ENCODE measurements at regions not wholly inside any gene's neighbourhood (a gene's known extent, or its start where the extent isn't known, plus 50 kb on each side); places are given as distances from the start of the nearest gene placed in this dataset.

DNA sequence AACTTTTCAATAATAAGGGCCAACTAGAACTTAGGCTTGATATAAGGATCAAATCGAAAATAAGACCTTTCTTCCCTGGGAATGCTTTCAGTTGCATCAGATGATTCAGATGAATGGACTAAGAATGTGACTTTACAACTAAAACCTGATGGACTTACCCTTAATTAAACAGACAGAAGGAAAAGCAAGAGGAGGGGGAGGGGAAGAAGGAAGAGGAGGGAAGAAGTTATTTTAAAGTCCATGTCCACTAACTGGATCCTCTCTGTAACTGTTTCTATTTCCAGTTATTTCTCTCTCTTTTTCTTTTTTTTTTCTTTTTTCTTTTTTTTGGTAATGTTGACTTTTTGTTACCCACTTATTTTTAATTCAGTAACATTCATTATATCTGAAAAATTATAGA, 486.0 kb downstream of the MAFB start:
- no peak overlapping the region for H3K4me3 Mint-ChIP-seq
- H3K27ac Mint-ChIP-seq = no peak overlapping the region

DNA sequence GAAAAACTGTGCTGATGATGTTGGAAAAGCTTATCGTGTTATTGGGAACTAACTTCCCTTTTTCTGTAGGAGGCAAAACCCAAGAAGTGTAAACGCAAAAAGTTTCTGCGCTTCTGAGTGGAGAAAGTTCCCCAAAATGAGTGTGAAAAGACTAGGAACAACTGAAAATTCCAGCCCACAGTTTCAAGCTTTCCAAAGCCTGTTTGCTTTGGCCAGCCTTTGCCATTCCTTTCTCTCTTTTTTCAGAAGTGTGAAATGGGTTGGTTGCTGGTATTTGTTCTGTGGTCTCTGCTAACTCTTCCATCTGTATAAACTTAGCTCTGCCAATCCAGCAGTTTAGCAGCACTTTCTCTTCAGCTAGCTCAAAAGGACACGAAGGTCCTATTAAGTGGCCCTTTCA, 491.3 kb downstream of the MAFB start:
- no peaks in the 10 kb centered on the region for H3K4me1 Mint-ChIP-seq (ENCODE audit: low read depth)
- H3K27ac Mint-ChIP-seq = no peak overlapping the region
- DNase-seq (ENCODE audit: low spot score) = no peak
- no peaks in the 10 kb centered on the region for H3K36me3 Mint-ChIP-seq (ENCODE audit: low read depth)
- H3K27me3 Mint-ChIP-seq (ENCODE audit: low read depth) = no peaks in the 10 kb centered on the region
- H3K4me3 Mint-ChIP-seq = no peak overlapping the region
- no peaks in the 10 kb centered on the region for H3K9me3 Mint-ChIP-seq

More for the DNA sequence above, 486.0 kb downstream of the MAFB start:
- no peak for DNase-seq (ENCODE audit: low spot score)
- H3K9me3 Mint-ChIP-seq = no peaks in the 10 kb centered on the region
- H3K27me3 Mint-ChIP-seq (ENCODE audit: low read depth) = no peaks in the 10 kb centered on the region
- H3K4me1 Mint-ChIP-seq (ENCODE audit: low read depth) = no peaks in the 10 kb centered on the region
- no peaks in the 10 kb centered on the region for H3K36me3 Mint-ChIP-seq (ENCODE audit: low read depth)

DNA sequence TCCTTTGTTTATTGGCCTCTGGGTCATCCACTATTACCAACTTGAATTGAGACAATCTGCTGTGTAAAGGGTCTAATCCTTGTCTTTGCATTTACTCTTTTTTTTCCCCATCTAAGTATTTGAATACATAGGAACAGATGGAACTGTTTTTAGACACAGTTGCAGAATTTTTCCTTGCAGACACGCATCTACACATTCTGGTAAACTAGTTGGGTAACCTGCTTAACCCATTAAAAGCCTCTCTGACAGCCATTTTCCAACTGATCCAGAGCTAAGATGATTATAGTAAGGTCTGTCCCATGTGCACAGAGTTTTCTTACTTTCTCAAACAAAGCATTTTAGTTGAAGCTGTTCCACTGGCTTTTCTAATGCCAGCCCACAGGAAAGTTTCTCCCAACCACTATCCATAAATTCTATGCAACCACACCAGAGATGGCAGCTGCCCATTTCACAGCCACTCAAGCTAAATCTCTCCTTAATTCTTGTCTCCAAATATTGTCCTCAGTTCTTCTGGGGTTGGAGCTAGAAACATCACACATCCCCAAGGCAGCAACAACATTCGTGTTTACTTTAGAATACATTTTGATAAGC, 492.1 kb downstream of the MAFB start:
- no peak for DNase-seq (ENCODE audit: low spot score)

DNA sequence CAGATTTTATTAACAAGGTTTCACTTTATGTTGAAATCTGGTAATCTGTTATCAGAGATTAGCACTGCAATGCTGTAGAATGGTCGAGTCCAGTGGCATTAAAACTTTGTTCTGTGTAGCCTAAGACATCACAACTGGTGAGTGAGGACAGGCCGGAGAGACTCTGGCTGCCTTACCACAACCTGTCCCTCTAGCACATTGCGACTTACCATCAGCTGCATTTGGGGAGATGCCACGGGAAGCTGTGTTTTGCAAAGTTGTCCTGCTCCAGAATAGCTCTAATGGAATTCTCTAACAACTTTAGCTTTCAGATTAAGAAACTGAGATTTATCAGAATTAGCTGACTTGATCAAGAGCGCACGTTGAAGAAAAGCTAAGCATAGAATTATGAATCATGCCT, 493.3 kb downstream of the MAFB start:
- no peak for DNase-seq (ENCODE audit: low spot score)
- Mint-ChIP-seq H3K27me3 (ENCODE audit: low read depth) (no peaks in the 10 kb centered on the region), H3K4me3 (no peak overlapping the region), H3K9me3 (no peaks in the 10 kb centered on the region), H3K4me1 (ENCODE audit: low read depth) (no peaks in the 10 kb centered on the region), H3K36me3 (ENCODE audit: low read depth) (no peaks in the 10 kb centered on the region), H3K27ac (no peak overlapping the region)

More for the DNA sequence above, 492.1 kb downstream of the MAFB start:
- Mint-ChIP-seq H3K36me3 (ENCODE audit: low read depth) (no peaks in the 10 kb centered on the region), H3K4me1 (ENCODE audit: low read depth) (no peaks in the 10 kb centered on the region), H3K27me3 (ENCODE audit: low read depth) (no peaks in the 10 kb centered on the region), H3K4me3 (no peak overlapping the region), H3K27ac (no peak overlapping the region), H3K9me3 (no peaks in the 10 kb centered on the region)

DNA sequence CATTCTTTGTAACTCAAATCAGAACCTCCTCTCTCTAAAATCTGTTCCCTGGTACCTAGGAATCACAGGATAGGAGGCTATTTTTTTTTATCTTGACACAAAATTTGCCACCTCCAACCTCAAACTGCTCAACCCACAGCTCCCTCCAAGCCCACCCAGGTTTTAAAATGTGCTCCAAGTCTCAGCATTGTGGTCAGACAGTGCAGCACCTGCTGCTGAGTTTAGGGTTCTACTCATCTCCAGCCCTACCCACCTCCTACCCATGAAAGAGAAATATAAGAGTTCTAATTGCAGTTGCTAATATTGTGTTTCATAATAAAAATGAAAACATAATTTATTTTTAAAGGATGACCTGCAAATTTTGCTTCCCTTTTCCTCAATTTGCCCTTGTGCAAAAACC, 496.5 kb downstream of the MAFB start:
- no peaks in the 10 kb centered on the region for H3K4me1 Mint-ChIP-seq (ENCODE audit: low read depth)
- no peaks in the 10 kb centered on the region for H3K9me3 Mint-ChIP-seq
- no peak for DNase-seq (ENCODE audit: low spot score)
- H3K27me3 Mint-ChIP-seq (ENCODE audit: low read depth) = no peaks in the 10 kb centered on the region
- no peak overlapping the region for H3K4me3 Mint-ChIP-seq
- H3K36me3 Mint-ChIP-seq (ENCODE audit: low read depth) = no peaks in the 10 kb centered on the region
- no peak overlapping the region for H3K27ac Mint-ChIP-seq

DNA sequence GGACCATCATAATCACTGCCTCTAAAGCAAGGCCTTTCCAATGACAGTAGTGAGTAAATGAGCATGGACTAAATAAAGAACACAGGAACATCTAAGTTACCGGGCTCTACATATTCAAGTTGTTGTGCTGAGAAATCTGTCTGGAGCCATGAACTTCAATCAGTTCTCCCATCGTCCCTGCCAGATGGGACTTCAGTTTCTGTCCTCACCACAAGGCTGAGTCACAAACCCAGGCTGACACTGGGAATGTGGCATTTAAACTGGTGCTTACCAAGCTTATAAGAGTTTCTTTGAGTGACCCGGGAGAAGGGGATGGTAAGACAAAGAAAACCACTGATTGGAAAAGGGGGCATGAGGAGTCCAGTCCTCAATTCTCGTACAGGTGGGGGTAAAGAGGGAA, 497.0 kb downstream of the MAFB start:
- Mint-ChIP-seq H3K27me3 (ENCODE audit: low read depth) (no peaks in the 10 kb centered on the region), H3K36me3 (ENCODE audit: low read depth) (no peaks in the 10 kb centered on the region), H3K4me3 (no peak overlapping the region), H3K4me1 (ENCODE audit: low read depth) (no peaks in the 10 kb centered on the region), H3K9me3 (no peaks in the 10 kb centered on the region), H3K27ac (no peak overlapping the region)
- DNase-seq (ENCODE audit: low spot score) = no peak

DNA sequence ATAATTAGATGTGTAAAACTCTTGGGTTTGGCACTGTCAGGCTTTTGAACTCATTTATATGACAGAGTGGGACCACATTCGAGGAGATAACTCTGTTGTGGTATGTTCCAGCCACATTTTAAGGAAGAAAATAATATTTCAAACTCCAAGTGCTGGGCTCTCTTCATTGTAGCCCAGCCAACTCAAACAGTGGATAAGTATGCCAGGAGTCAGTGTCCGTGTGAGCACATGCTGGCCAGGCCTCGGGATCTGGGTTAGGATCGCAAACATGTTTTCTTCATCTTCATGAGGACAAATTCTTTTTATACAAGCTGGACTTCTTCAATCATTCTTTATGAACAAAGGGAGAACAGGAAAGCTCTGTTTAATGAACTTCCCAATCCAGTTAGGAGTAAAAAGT, 497.5 kb downstream of the MAFB start:
- no peaks in the 10 kb centered on the region for H3K4me1 Mint-ChIP-seq (ENCODE audit: low read depth)
- no peaks in the 10 kb centered on the region for H3K27me3 Mint-ChIP-seq (ENCODE audit: low read depth)
- no peak overlapping the region for H3K27ac Mint-ChIP-seq
- no peak overlapping the region for H3K4me3 Mint-ChIP-seq
- no peaks in the 10 kb centered on the region for H3K36me3 Mint-ChIP-seq (ENCODE audit: low read depth)
- no peak for DNase-seq (ENCODE audit: low spot score)
- H3K9me3 Mint-ChIP-seq = no peaks in the 10 kb centered on the region

DNA sequence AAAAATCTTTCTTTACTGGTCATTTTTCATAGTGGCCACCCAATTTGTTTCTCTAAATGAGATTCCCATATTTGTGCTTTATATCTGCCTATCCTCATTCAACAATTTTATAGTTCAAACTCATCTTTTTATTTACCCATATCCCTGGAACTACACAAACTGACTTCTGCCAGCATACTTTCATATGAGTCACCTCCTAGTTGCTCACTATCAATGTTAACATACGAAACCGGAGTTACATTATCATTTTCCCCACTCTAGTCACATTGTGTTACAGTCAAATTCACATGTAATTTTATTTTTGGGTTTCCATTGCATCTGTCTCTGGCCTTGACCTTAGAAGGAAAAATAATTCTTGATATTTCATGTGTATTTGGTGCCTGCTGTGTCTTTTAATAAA, 499.4 kb downstream of the MAFB start:
- Mint-ChIP-seq H3K27ac (no peak overlapping the region), H3K9me3 (no peaks in the 10 kb centered on the region), H3K27me3 (ENCODE audit: low read depth) (no peaks in the 10 kb centered on the region), H3K36me3 (ENCODE audit: low read depth) (no peaks in the 10 kb centered on the region), H3K4me3 (no peak overlapping the region), H3K4me1 (ENCODE audit: low read depth) (no peaks in the 10 kb centered on the region)
- DNase-seq (ENCODE audit: low spot score) = no peak

DNA sequence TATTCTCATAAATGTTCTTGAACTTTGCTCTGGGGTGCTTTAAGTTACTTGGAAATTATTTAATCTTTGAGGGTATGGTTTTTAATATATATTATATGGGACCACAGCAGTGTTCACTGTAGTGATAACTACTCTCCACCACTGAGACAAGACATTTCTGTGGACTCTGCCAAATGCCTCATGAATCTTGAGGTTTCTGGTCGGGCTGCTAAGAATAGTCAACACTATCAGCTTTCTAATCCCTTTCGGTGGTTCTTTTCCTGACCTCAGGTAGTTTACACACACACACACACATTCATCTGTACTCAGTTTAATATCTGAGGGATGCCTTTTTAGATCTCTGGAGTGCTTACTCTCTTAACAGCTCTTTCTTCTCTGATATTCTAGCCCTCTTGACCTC, 500.7 kb downstream of the MAFB start:
- Mint-ChIP-seq H3K27ac (no peak overlapping the region), H3K9me3 (no peaks in the 10 kb centered on the region), H3K4me3 (no peak overlapping the region), H3K36me3 (ENCODE audit: low read depth) (no peaks in the 10 kb centered on the region), H3K4me1 (ENCODE audit: low read depth) (no peaks in the 10 kb centered on the region), H3K27me3 (ENCODE audit: low read depth) (no peaks in the 10 kb centered on the region)
- no peak for DNase-seq (ENCODE audit: low spot score)

DNA sequence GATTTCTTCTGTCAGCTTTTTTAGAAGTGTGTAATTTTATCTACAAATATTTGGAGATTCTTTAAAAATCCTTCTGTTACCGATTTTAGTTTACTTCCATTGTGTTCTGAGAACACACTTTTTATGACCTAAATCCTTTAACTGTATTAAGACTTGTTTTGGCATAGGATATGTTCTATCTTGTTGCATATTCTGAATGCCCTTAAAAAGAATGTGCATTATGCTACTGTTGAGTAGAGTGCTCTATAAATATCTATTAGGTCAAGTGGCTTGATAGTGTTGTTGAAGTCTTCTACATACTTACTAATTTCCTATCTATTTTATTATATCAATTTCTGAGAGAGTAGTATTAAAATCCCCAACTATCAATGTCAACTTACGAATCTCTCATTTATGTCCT, 502.2 kb downstream of the MAFB start:
- no peak overlapping the region for H3K27ac Mint-ChIP-seq
- DNase-seq (ENCODE audit: low spot score) = no peak
- no peaks in the 10 kb centered on the region for H3K4me1 Mint-ChIP-seq (ENCODE audit: low read depth)
- H3K9me3 Mint-ChIP-seq = no peaks in the 10 kb centered on the region
- H3K4me3 Mint-ChIP-seq = no peak overlapping the region
- H3K36me3 Mint-ChIP-seq (ENCODE audit: low read depth) = no peaks in the 10 kb centered on the region
- H3K27me3 Mint-ChIP-seq (ENCODE audit: low read depth) = no peaks in the 10 kb centered on the region

DNA sequence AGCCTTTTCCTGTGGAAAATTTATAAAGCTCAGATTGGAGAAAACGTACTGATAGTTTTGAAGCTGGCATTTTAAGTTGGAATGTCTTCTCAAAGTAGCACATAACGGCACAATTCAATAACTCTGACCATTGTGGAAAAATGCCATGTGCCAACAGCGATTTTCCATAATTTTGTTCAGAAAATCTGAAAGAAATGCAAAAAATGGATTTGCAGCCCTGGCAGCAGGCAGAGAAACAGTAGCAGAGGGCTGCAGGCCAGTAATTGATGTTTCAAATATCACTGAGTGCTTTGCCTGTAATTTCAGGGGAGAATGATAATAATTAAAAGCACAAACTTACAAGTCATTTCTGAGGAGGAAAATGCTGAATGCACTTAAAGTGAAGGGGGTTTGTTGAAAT, 507.4 kb downstream of the MAFB start:
- Mint-ChIP-seq H3K9me3 (no peaks in the 10 kb centered on the region), H3K27me3 (ENCODE audit: low read depth) (no peaks in the 10 kb centered on the region), H3K36me3 (ENCODE audit: low read depth) (no peaks in the 10 kb centered on the region), H3K27ac (no peak overlapping the region), H3K4me1 (ENCODE audit: low read depth) (no peaks in the 10 kb centered on the region), H3K4me3 (no peak overlapping the region)
- DNase-seq (ENCODE audit: low spot score) = no peak

DNA sequence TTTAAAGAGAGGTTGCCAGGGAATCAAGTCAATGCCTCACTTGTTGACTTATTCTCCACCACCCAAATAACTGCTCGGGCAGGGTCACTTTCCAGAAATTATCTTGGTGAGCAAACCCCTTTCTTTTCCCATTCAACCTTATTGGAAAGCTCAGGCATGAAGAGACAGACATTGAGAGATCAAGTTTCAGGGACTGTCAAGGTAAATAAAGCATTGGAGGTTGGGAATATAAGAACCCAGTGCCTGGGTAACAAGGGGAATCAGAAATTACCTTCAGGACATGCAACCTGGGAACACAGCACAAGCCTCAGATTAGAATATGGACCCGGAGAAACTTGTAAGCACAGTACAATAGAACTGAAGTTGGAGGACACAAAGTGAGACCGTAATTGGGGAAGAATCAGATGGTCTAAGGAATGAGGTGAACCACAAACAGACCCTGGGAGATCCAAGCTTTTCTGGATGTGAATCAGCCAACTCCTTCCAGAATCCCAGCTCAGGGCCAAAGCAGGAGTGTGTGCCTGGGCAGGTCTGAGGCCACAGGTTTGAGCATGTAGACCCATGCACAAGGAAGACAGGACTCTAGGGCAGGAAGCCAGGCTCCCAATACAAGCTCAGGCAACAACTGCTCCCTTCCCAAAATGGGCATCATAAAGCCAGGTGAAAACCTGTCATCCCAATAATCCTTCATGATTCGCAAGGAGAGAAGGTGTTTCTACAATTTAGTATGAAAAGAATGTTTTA, 512.8 kb downstream of the MAFB start:
- no peaks in the 10 kb centered on the region for H3K27me3 Mint-ChIP-seq (ENCODE audit: low read depth)
- no peaks in the 10 kb centered on the region for H3K9me3 Mint-ChIP-seq
- no peaks in the 10 kb centered on the region for H3K4me1 Mint-ChIP-seq (ENCODE audit: low read depth)
- no peak for DNase-seq (ENCODE audit: low spot score)
- H3K36me3 Mint-ChIP-seq (ENCODE audit: low read depth) = no peaks in the 10 kb centered on the region
- H3K4me3 Mint-ChIP-seq = no peak overlapping the region
- no peak overlapping the region for H3K27ac Mint-ChIP-seq

DNA sequence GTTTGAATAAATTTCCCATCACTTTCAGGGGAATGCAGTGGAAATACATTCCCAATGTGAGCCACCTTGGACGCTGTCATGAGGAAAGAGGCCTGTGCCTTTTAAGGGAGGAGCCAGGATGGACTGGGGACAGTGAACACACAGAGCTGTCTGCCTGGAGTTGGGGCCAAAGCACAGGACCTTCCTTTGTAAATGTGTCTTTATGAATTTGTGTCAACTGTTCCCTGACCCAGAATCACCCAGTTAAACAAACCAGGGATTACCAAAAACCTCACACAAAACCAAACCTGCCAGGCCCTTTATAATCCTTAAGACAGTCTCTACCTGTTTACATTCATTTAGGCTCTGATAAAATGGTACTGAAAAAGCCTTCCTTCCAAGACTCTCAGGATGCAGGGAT, 513.7 kb downstream of the MAFB start:
- DNase-seq (ENCODE audit: low spot score) = no peak
- Mint-ChIP-seq H3K36me3 (ENCODE audit: low read depth) (no peaks in the 10 kb centered on the region), H3K4me1 (ENCODE audit: low read depth) (no peaks in the 10 kb centered on the region), H3K27me3 (ENCODE audit: low read depth) (no peaks in the 10 kb centered on the region), H3K9me3 (no peaks in the 10 kb centered on the region), H3K27ac (no peak overlapping the region), H3K4me3 (no peak overlapping the region)

DNA sequence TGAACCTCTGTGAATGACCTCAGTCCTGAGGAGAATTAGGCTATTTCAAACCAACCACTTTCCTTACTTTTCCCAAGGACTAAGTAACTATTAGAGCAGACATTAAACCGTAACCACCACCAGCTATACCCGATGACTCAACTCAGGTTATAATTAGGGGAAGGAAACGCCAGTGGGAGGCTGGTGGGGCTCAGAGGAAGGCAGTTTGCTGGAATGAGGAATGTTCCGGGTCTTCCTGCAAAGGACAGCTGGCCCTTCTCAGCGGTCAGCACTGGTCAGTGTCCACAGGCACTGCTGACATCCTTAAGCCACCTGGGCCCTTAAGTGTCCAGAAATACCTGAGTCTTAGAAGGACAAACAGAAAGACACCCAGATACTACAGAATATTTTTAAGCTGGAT, 515.2 kb downstream of the MAFB start:
- Mint-ChIP-seq H3K36me3 (ENCODE audit: low read depth) (no peaks in the 10 kb centered on the region), H3K27ac (no peak overlapping the region), H3K4me1 (ENCODE audit: low read depth) (no peaks in the 10 kb centered on the region), H3K4me3 (no peak overlapping the region), H3K27me3 (ENCODE audit: low read depth) (no peaks in the 10 kb centered on the region), H3K9me3 (no peaks in the 10 kb centered on the region)
- DNase-seq (ENCODE audit: low spot score) = no peak

Measured in T-helper 2 cell treated with Interferon-gamma antibody and Interleukin-4, amounts not matched to agents 5 μg/mL and 100 μg/mL, for 36 hours (primary cell).